Stimulated activated CD4-positive, alpha-beta T cell treated with anti-CD3 and anti-CD28 coated beads, Interleukin-2, amount 100 ng/mL, for 24 hours (primary cell): ENCODE measurements at regions not wholly inside any gene's neighbourhood (a gene's known extent, or its start where the extent isn't known, plus 50 kb on each side); places are given as distances from the start of the nearest gene placed in this dataset.

Experiments used
- DNase-seq, 2 donors: peaks; one replicate each; pipeline ENCODE4 v3.0.0-alpha.2; 2020

GRCh38 chr6:88378639-88379038, 212.5 kb upstream of the CNR1 start:
- DNase-seq: no peak

DNA sequence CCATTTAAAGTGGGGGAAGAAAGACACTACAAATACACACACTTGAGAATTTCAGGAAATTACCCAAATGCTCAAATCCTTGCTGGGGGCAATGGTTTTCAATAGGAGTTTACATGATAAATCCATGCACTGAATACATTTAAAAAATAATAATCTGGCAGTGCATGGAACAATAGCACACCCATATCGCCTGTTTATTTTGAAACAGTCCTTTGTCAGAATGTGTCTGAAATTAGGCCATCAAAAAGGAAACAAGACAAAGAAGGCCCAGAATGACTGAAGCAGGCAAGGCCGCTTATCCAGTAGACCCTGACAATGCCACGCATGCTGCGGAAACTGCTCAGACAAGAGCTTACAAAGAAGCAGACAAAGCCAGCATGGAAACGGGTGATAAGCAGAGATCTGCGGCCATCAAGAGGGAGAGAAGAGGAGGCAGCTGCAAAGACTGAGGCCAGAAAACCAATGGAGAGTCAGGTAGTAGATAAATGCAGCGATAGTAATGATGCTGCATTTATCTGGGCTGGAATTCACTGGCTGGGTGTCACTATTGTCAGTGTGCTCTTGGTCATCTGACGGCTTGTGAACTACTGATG, 211.9 kb upstream of the CNR1 start:
- DNase-seq: no peak

DNA sequence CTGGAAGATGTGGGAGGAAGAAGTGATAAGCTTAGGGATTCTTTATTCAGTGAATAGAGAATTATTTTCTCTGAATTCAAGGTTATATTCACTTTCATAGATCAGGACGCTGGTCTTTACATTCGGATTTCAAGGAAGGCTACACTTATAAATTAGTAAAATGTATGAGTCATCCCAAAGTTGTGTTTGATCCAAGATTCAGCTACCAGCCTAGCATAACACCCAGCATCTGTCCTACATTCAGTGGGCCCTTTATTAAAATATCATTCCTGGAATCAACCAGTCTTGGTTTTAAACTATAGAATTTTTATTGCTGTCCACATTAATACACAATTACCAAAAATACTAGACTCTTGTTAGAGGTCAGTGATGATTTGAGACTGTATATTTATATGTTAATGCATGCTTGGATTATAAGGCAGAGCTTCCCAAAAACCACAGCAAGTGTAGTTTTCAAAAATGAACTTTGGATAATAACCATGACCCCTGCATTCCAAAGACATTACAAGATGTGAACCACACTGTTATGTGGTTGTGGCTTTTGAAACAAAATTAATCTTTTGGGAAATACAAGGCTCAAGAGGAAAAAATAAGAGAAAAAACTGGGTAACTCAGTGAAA, 210.7 kb upstream of the CNR1 start:
- no peak for DNase-seq

DNA sequence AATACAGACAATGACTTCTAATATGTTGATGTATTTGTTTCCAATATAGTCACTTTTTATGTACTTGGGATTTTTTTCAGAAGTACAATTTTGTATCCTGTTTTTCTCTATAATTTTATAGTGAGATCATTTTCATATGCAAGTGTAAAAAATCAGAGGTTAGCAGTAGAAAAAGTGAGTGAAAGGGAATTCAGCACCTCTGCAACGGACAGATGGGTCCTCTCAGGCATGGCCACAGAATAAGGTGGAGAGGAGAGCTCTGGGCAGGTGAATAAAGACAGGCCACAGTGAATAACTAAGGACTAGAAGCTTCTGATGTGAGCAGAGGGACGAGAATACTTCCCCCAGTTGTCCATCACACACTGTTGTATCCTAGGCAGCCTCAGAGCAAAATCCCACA, 210.1 kb upstream of the CNR1 start:
- DNase-seq: no peak

DNA sequence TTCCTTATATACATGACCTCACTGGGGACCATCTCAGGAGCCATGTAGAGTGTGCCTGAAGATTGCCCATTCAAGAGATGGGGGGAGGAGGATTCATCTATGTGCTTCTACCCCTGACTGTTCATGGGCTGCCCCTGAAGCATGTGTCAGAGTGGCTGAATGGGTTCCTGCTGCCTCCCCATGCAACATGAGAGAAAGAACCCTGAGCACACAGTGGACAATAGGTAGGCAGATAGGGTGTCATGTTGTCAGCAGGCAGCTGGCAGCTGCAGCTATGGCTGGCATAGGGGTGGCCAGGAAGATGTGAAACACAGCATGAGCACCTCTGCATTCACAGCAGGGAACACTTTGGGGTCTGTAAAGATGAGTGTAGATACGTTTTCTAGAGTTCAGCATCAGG, 208.4 kb upstream of the CNR1 start:
- no peak for DNase-seq

DNA sequence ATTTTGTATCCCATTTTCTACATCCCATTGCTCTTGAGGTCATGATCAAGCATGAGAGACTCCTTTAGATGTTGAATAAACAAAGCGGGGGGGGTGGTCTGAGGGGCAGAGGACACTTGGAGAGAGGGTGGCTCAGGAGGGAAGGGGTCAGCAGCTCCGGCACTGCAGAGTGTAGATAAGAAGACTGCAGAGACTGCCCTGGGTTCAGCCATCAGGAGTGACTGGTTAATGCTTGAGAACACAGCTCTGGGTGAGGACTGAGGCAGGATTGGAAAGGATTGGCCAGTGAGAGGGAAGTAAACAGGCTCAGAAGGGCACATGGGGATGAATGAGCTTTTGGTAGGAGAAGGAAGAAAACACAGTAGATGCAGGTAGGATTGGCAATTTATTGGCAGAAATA, 205.3 kb upstream of the CNR1 start:
- no peak for DNase-seq

DNA sequence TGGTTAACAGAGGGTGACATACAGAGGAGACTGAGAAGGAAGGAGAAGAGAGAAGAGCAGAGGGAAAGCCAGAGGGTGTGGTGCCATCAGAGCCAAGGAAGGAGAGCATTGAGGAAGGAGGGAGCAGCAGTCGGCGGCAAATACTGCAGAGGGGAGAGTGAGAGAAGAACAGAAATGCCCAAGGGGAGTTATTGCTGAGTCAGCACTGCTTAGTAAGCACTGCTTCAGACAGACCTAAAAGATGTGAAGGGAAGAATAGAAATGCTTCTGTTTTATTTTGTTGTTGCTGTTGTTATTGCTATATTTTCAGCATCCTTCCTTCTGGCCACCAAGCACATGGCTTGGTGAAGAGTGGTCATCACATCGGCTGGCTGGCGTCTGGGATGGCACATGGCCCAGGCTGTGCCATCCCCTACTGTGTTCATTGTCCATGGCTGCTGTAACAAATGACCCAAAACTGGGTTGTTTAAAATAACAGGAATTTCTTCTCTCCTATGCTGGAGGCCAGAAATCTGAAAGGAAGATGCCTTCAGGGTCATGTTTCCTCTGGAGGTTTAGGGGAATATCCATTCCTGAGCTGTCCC, 204.1 kb upstream of the CNR1 start:
- no peak for DNase-seq

- DNase-seq: no peak
Measured at GRCh38 chr6:88369262-88369661, 203.1 kb upstream of the CNR1 start.

DNA sequence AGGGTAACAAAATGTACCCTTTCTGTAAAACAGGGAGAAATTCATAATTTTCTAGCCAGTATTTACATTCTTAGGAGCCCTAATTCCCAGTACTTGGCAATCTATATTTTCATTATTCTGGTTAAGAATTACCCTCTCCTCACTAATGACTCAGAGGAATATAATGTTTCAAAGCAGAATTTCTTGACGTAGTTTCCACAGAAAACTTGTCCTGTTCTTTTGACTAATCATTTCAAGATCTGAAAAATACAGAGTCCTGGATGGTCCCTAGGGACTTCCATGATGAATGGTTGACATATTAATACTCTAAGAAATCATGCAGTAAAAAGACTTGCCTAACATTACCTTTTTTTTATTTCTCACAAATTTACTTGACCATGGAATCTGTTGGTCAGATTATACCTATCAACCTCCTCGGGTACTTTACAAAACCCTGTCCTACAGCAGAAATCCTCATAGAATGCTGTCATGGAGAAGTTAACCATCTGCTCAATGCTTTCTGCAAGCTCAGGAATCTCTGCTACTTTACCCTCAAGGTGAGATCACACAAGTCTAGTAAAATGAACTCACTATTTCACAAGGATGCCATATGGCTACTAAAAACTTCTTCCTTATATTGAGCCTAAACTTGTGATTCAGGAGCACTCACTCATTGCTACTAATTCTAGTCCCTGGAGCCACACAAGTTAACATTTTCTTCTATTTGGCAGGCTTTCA, 202.1 kb upstream of the CNR1 start:
- DNase-seq: no peak

DNA sequence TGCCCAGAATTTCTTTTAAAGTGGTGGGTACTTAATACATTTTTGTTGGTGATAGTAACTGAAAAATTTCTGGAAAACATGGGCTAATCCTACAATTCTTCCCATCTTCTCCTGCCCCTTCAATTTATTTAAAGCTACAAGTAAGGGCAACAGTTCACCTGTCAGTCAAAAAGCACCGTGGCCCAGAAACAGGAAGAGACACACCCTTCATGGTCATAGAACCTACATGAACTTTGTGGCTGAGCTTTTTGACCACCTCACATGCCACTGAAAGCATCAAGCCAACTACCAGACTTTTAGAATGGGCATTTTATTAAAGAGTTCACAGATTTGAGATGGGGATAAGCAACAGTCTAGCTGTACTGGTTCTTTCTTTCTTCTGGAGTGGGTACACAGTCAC, 201.1 kb upstream of the CNR1 start:
- DNase-seq: no peak

GRCh38 chr6:88366672-88367071, 200.5 kb upstream of the CNR1 start:
- no peak for DNase-seq

DNA sequence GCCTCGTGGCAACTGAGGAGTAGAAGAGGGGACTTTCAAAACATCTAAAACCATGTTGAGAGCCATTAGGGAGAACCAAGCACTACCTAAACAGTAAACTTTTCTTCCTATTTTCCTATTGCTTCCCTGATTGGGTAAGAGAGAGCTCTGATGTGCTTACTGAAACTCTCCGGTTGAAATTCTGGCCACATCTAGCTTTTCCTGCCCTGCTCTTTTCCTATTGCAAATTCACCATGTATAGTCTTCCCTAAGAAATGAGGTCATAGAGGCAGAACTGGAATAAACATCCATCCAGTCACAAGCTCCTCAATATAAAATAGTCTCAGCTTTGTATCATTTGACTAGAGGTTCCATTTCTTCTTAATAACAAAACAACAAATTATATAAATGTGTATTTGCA, 199.5 kb upstream of the CNR1 start:
- DNase-seq: no peak

GRCh38 chr6:88365230-88365629, 199.1 kb upstream of the CNR1 start:
- no peak for DNase-seq

DNA sequence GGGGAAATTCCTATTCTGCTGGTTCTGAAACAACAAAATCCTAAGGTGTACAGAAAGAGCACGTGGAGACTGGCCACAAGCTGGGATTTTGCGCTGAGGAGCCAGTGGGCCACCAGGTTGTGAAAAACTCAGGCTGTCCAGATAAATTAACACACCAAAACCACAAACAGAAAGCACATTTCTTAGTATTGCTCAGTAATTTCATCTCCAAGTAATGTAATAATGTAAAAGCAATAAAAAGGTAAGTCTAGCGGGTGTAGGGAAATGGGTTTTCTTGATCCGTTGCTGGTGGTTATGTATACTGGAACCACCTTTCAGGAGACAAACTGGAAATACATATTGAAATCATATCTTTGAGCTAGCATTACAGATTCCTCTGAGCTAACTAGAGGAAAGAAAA, 195.6 kb upstream of the CNR1 start:
- DNase-seq: no peak

DNA sequence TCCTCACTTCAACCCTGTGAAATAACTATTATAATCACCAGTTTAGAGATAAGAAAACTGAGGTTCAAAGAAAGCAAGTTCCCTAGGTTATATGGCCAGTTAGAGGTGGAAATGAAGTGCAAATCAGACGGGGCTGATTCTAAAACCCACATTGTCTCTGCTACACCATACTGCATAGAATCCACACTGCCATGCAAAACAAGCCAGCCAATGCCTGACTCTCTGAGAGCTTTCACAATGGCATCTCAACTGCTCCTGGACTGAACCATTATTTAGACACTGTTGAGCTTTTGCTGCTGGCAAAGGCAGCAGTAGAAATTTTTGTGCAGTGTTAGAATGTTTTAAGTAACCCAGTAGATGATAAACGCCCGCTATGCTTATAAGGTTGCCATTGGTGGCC, 195.2 kb upstream of the CNR1 start:
- no peak for DNase-seq

- no peak for DNase-seq
Measured at GRCh38 chr6:88360203-88360797, 194.2 kb upstream of the CNR1 start.

DNA sequence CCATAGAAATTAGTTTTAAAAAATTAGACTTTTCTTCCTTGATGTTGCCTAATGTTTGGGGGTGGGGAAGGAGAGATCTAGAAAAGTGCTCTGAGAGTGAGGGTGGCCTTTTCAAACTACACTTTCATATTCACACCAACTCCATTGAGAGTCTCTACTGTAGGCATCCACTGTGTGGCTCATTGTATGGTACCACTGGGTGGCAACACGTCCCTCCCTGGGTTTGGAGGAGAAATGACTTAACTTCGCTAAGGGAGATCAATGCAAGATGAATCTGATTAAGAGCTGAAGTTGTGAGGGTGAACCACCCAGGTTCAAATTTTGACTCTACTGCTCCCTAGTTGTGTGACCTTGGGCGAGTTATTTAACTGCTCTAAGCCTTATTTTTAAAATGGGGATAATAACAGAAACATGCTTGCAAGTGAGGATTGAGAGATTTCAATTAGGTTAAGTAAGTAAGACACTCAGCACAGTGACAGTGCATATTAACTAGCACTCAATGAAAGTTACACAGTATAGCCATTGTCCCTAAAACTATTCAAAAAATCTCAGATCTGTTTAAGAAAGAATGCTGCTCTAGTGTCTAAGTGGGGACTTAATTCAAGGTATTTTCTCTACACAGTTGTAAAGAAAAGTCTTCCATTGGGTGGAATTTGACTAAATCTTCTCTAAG, 193.5 kb upstream of the CNR1 start:
- DNase-seq: no peak

DNA sequence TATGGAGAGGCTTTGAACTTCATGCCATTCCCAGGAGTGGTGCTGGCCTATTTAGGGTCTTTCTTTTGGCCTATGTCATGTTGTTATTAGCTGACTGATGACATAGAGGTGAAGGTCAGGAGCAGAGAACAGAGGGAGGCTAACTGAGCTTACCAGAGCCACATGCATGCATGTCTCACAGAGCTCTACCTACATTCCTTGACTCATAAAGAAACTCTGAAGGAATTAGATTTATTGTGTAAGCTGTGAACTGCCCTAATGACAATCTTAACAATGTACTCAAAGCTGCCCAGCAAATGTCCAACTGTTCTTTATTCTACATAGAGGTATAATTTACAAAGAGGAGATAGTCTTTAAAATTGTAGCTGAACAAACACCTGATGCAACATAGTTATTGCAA, 192.7 kb upstream of the CNR1 start:
- no peak for DNase-seq

GRCh38 chr6:88349511-88349910, 183.4 kb upstream of the CNR1 start:
- DNase-seq: no peak

GRCh38 chr6:88342336-88342735, 176.2 kb upstream of the CNR1 start:
- no peak for DNase-seq

DNA sequence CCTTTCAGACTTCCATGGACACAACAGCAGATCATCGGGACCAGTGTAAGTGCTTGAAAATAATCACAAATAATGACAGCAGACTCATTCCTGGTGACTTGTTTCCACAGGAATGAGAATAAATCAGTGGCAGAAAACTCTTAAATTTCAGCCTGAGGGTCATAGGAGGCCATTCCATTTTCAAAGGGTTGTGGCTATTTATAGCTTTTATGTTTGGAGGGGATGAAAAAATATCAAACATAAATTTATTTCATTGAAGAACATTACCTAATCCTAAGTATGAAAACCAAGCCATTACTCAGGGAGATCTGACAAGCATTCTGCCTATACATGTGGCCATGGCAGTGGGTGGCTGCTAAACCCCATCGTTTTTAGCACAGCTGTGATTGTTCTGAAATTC, 173.6 kb upstream of the CNR1 start:
- DNase-seq: no peak

GRCh38 chr6:88321306-88321705, 155.2 kb upstream of the CNR1 start:
- DNase-seq: no peak

DNA sequence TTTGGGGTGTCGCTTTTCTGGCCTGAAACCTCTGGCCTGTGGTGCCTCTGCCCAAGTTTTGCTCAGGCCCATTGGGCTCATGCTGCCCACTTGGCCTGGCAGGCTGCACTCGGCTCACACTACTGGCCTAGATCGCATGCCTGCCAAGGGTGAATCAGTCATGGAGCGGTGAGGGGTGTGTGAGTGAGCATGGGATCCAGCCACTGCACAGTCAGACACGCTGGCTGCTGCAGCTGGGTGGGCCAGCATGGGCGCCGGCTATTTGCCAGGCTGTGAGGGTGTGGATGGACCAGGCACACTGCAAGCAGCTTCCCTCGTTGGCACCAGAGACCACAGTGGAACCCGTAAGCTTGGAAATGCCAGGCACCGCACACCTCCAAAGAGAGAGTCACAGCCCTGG, 145.4 kb upstream of the CNR1 start:
- DNase-seq: no peak
